GM04504 (cell line): ENCODE measurements at regions not wholly inside any gene's neighbourhood (a gene's known extent, or its start where the extent isn't known, plus 50 kb on each side); places are given as distances from the start of the nearest gene placed in this dataset.

ENCODE experiments used
- DNase-seq: peaks from one replicate; pipeline ENCODE4 v3.0.0-alpha.2; 2012; ENCODE audit warnings: low read depth

DNA sequence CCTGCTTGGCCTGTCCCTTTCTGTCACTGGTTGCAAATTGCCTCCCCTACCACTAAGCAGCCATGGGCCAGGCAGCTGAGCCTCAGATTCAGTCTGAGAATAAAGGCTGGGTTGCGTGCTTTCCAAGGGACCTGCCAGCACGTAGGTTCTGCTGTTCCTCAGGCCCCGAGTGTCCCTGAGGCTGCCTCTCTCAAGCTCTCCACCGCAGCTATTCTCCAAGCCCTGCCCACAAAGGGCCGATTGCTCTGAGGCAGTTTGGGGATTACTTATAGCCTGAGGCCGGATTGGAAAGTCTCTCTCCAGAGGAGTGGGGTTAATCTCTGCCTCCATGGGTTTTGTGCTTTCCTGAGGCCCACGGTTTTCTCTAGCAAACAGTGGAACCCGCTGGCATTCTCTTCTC lies 590.7 kb downstream of the BCOR start:
- DNase-seq: no peak

DNA sequence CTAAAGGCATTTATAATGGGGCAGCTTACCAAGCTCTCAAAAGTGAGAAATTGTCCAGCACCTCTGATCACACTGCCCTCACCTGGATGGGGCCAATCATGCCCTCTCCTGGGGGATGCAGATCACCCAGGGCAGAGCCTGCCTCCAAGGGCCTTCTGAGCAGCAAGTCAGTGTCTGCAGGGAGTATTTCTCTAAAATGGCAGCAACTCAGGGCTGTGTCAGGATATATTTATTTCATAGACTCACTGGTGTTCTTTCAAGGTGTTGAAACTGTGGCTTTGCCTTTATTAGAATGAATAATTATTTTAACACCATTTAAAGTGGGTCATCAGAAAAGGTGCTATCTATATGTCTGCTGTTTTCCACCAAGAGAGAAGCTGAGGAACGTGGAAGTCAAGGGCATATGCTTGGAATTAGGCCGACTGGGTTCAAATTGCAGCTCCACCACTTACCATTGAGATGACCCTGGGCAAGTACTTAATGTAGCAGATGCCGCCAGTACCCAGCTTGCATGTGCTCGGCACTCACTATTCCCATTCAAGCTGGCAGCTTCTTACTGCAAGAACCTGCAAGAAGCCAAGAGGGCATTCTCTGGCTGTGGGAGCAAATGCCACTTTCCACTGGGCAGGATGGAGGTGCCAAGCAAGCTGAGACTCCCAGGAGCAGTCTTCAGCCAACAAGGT lies 590.0 kb downstream of the BCOR start:
- no peak for DNase-seq

DNA sequence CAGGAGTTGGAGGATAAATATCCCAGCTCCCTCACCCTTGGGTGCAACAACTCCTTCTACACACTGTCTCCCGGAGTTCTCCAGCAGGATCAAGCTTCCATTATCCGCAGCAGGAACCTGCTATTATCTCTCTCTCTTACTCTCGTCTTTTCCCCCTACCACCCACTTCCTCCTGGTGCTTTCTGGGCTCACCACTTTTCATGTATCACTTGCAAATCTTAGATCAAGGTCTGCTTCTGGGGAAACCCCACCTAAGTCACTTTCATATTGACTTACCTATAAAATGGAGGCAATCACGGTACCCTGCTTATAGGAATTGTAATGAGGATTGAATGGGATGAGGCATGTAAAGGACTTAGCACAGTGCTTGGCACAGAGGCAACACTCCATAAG lies 589.5 kb downstream of the BCOR start:
- DNase-seq: no peak

DNA sequence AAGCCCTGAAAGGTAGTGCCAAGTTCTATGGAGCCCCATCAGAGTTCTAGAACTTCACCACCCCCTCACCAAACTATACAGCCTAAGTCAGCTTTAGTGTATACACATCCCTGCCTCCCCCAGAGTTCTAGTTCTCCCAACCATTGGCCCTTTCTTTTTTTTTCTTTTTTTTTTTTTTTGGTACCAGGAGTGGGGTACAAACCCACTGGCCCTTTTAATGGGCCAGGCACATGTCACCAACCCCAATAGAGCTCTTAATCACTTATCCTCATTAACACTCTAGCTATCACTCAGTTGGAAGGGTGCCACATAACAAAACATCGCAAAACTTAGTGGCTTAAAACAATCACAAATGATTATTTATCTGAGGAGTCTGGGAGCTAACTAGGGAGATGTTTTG lies 588.6 kb downstream of the BCOR start:
- no peak for DNase-seq

DNA sequence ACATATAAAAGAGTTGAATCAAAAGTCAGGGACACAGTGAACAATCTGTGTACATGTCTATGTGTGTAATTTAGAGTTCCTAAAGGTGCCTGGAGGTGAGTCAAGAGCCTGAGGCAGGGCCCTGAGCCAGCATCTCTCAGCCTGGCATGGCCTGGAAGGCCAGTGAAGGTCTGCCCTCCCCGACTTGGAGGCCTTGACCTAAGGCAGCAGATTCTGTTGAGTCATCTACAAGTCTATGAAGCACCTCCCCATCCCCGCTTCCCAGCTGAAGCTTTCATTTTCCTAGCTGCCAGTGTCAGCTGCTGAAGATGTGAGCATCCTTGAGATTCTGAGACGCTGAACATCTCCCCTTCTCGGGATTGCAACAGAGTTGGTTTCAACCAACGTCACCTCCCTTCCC lies 583.9 kb downstream of the BCOR start:
- no peak for DNase-seq

DNA sequence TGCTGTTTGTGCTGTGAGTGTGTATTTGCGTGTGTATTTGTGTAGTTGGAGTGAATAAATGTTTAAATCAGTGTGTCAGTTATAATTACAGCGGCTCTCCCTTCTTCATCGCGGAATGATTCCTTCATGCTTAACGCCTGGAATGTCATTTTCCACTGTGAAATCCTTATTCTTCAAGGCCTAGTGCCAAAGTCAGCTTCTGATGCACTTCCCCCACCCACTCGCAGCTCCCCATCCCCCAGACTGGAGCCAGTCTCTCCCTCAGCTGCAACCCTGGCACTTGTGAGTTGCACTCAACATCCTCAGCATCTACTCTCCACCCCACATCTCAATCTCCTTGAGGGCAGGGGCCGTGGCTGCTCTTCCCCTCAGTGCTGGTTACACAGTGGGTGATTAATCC lies 583.0 kb downstream of the BCOR start:
- no peak for DNase-seq

DNA sequence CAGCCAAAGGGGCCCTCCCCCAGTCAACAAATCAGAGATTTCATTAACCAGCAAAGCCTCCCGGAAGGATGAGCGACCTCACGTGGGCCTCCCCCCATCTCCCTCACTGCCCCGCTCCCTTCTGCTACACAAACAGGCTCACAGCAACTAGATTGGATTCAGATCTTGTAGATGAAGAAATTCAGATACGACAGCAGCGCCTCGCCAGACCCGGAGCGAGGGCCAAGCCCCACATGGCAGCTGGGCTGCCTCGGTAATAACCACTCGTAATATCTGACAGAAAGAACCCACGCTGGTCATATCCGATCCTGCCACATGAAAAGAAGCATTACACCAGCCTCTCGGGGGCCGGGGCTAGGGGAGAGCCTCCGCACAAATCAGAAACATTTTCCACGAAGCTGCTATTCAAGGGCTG lies 581.3 kb downstream of the BCOR start:
- no peak for DNase-seq

DNA sequence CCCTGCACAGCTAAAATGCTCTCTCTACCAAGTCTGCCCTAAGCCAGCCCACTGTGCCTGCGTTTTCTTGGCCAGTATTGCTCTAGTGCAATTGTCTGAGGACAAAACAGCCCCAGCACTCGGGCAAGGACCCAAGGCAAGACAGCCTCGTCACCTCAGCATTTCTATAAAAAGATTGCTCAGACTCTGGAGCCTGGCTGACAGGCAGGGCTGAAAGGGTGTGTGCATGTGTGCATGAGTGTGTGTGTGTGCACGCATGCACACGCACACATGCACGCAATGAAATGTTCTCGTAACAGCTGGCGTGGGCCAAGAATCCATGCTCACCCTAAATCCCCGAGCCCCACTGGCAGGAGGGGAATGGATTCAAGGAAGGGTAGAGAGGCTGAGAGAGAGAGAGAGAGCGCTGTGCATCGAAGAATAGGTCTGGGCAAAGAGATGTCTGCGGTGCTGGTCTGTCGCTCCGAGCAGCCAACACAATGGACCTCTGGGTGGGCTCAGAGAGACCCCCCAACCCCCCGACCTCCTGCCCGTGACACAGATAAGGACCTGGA lies 579.2 kb downstream of the BCOR start:
- DNase-seq: no peak

DNA sequence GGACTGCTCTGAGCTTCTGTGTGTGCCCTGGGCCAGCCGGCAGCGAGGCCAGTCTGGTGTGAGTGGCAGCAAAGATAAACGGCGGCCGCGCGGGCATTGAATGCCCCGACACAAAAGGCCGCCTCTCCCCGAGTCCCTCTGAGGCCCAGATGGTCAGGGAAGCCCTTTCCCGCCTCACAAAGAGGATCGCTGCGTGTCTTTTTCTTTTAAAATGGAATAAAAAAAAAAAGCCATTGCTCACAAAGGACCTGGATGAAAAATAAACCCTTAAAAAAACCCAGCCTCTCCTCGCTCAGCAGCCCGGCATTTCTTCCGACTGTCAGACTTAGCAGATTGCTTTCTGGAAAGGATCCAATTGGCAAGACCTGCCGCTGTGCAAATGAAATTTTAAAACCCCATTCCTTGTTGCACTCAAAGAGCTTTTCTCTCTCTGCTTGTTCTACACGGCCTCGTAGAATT lies 578.7 kb downstream of the BCOR start:
- no peak for DNase-seq

DNA sequence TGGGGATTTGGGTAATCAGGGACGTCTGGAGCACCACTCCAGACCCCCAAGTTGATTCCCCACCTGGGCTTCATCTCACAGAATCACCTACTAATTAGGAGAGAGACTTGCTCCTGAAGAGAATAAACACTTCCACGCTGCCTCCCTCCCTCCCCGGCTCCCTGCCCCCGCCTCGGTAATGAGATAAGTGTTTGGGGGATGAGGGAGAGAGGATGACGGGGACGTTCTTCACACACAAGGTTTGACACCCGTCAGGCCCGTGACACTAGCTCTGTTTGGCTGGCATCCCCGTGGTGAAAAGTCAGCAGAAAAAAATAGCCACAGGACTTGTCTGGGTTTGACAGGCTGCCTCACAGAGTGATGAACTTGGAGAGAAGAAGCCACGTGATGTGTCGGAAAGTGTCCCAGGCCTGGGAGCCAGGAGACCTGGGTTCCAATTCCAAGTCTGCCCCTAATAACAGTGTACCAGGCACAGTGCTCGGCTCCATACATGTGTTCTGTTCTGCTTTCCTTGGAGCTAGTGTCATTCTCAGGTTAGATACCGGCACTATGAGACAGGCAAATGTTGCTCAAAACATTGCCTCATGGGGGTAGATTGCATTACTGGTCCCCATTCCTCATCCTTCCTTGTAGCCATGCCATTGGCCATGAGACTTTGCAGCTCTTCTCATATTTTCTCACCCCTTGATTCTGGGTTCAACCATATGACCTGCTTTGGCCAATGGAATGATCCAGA lies 578.0 kb downstream of the BCOR start:
- DNase-seq: no peak

DNA sequence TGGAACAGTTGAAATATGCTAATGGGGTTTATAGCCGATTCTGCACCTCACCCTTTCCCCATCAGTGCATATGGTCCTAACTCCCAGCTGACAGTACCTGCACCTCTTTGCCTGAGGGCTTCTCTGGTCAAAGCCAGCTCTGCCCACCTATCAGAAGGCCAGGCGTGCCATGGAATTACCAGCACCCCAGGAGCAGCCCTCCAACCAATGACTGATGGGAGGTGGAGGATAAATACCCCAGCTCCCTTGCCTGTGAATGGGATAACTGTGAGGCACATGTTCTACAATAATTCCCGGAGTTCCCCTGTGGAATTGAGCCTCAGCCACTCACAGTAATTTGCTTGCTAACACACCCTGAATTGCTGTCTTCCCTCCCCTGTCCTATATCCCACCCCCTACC lies 572.0 kb downstream of the BCOR start:
- DNase-seq: no peak

DNA sequence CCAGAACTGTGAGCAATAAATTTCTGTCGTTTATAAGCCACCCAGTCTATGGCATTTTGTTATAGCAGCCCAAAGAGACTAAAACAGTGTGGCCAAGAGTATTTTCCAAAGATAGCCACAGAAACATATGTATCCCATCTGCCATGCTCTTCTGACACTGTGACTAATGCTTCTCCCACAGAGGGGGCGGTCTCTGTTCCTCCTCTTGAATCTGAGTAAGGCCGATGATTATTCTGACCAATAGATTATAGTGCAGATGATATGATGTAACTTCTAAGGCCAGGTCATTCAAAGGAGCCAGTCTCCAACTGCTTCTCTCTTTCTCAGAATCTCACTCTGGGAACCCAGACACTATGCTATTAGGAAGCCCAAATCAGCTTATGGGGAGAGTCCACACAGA lies 570.7 kb downstream of the BCOR start:
- peak; percentile 55 for DNase-seq

DNA sequence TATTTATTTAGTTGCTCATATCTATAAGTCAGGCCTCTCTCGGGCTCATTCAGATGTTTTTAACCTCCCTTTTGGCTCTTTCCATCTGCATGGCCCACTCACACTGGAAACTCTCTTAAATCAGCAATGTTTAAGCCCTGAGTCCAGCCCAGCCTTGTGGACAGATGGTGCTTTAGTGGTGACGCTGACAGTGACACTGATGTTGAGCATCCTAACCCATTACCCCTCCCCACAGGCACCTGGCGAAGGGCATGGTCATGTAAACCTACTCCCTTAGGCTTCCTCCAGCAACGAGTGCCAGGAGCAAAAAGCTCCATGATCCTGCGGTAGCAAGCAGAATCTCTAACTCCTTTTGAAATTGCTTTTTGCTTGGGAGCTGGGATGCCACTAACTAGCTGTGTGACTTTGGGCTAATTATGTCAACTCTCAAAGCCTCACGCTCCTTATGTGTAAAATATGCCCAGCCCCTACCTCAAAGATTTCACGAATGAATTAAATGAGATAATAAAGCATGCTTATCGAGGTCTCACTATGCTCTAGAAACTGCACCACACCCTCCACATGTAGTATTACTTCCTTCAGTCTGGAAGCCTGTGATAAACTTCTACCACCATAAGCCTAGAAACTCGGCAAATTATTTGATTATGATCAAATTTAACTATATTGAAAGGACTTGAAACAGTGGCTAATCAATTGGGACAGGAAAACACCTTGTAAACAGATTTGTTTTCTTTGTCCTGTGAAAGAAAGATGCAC lies 569.4 kb downstream of the BCOR start:
- no peak for DNase-seq

DNA sequence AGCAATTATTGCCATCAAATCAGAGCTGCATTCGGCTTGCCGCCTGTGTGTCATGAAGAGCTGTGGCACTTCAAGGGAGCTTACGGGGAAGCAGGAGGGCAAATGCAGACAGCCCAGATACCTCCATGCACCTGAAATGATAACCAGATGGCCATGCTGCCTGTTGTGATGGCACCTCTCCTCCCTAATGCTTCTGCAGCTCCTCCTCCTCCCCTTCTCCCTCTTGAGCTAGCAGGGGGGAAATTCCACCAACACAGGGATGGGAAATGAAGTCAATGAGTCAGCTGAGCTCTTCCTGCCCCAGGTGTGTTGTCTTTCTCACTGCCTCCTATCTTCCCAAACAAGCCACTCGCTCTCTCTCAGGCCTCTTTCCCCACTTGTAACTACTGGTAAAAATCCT lies 565.0 kb downstream of the BCOR start:
- DNase-seq: no peak

DNA sequence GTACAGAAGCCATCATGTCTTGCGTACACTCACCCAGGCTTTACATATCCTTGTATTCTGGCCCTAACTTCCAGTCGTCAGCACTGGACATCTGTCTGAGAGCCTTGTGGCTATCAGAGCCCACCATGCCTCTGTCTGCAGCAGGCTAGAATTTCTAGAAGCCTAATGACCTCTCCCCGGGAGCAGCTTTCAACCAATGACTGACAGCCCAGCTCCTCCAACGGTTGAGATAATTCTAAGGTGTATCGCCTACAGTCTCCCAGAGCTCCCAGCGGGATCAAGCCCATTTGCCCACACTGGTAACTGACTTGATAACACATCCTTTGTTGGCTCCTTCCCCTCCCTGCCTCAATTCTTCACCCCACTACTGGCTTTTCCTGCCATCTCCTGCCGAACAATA lies 562.8 kb downstream of the BCOR start:
- no peak for DNase-seq

DNA sequence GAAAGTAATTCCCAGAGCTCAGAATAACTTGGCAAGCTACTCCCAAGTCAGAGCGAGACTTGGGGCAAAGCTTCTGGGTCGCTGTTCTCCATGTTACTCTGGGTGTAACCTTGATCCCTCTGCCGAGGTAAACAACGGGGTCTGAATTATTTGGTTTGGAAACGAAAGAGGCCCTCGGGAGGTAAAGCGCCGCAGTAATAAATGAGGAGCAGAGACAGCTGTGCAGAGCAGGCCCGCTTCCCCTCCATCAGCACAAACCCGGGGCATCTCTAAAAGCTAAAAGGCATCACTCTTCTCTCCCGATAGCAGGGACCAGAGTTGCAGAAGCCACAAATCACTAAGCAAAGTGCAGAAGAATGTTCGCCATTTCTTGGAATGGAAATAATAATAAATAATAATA lies 561.5 kb downstream of the BCOR start:
- no peak for DNase-seq

DNA sequence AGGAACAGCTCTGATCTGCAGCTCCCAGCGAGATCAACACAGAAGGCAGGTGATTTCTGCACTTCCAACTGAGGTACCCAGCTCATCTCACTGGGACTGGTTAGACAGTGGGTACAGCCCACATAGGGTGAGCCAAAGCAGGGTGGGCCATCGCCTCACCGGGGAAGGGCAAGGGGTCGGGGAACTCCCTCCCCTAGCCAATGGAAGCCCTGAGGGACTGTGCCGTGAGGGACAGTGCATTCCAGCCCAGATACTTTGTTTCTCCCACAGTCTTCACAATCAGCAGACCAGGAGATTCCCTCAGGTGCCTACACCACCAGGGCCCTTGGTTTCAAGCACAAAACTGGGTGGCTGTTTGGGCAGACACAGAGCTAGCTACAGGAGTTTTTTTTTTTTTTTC lies 555.9 kb downstream of the BCOR start:
- DNase-seq: no peak

DNA sequence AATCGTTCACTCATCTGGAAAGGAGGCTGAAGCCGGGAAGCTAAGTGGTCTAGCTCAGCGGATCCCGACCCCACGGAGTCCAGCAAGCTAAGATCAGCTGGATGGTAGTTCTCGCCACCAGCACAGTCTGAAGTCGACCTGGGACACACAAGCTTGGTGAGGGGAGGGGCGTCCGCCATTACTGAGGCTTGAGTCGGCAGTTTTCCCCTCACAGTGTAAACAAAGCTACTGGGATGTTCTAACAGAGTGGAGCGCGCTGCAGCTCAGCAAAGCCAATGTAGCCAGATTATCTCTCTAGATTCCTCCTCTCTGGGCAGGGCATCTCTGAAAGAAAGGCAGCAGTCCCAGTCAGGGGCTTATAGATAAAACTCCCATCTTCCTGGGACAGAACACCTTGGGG lies 555.4 kb downstream of the BCOR start:
- no peak for DNase-seq

DNA sequence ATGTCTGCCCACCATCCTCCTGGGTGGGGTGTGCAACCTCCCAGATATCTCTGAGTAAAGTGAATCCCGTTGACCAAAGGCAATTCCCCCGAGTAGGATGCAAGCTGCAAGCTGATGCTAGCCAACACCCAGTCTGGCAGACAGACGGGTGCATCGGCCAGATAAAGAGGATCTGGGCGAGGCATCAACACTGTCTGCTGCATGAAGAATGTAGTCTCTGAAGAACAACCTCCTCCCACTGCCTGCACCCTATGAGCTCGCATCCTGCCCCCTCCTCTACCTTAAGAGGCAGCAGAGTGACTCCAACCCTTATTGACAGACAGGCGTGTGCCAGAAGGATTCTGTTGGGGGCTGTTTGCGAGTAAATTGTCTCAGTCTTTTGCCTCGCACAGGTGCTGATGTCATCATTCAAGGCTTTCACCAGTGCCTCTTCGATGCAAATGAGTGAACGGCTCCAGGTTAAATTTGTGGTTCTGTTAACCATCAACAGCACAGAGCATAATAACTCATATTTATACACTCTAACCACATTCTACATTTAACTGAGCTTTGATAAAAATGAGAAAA lies 546.9 kb downstream of the BCOR start:
- no peak for DNase-seq

DNA sequence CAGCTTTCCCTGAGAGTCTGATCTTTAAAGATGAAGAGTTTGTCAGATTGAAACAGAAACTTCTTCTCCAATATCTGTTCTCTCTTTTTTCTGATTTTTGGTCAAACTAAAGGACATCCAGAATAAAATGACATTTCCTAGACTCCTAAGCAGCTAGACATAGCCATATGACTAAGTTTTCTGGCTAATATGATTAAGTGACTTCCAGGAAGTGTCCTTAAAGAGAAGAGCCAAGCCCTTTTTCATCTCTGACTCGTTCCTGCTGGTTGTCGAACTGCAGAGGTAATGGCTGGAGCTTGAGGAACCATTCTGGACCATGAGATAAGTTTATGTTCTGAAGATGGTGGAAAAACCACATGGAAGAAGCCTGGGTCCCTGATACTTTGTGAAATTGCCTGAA lies 546.0 kb downstream of the BCOR start:
- DNase-seq: no peak

DNA sequence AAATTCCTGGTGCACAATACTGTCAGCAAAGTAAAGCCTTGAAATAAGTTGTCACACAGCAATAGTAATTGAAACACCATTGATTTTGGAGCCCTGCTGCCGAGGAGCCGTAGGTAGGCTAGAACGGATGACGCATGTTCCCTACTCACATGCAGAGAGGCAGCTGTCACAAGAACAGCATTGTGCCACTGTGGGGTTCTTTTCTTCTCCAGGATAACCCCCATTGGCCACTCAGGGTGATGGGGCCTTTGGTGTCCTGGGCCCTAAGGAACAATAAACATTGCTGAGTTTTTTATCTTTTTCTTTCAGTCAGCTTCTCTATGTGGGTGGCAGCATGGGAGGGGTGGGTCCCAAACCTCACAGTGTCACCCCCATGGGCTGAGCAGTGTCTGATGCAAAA lies 542.3 kb downstream of the BCOR start:
- DNase-seq: no peak

DNA sequence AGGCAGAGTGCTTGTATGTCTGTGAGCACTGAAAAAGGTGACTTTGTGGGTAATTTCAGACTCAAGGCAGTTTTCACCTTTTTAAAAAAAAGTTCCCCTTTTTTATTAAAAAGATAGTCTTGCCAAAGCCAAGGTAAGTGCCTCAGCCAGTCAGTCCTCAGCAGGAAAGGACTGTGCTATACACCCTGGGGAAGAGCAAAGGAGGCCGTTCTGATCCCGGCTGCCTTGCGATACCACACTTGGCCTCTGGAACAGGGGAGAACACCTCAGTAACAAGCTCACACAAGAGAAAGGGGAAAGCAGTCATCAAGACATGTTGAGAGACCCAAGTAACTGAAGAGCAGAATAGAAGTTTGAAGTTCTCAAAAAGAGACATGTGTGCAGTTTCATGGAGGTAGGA lies 541.7 kb downstream of the BCOR start:
- DNase-seq: no peak

DNA sequence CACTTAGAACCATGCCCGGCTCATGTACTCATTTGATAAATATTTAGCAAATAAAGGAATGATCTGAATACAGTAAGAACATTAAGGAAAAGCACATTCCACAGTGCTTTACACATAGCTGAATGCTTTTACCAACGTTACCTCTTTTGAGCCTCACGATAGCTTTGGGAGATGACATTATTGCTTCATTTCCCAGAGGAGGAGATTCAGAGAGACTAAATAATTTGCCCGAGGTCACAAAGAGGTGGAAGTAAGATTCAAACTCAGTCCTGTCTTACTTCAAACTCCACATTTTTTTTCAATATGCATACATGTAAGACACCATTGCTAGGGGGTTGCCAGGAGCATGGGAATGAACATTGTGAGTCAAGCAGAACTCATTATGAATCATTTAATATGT lies 538.5 kb downstream of the BCOR start:
- DNase-seq: peak; percentile 24
